ENCODE measurements at regions not wholly inside any gene's neighbourhood (a gene's known extent, or its start where the extent isn't known, plus 50 kb on each side); places are given as distances from the start of the nearest gene placed in this dataset.
"Not testable (repeated sequence)": the region's sequence is repeated elsewhere in the genome, so short reads cannot be mapped to it uniquely, and the experiment has no call there.

GRCh38 chr6:84596488-84596887 is 167.9 kb downstream of the TBX18 start:
- Mint-ChIP-seq H3K36me3 (ENCODE audit: low read depth) (no peaks in the 10 kb centered on the region), H3K4me3 (no peak overlapping the region), H3K4me1 (ENCODE audit: low read depth) (no peaks in the 10 kb centered on the region), H3K27ac (no peak overlapping the region), H3K27me3 (ENCODE audit: low read depth) (no peaks in the 10 kb centered on the region), H3K9me3 (no peaks in the 10 kb centered on the region)

GRCh38 chr6:84588697-84589080 is 175.7 kb downstream of the TBX18 start:
- Mint-ChIP-seq H3K9me3 (no peaks in the 10 kb centered on the region), H3K4me3 (no peak overlapping the region), H3K36me3 (ENCODE audit: low read depth) (no peaks in the 10 kb centered on the region), H3K27ac (no peak overlapping the region), H3K27me3 (ENCODE audit: low read depth) (no peaks in the 10 kb centered on the region), H3K4me1 (ENCODE audit: low read depth) (peaks cover 4% of the 10 kb centered on the region)

- H3K4me1 Mint-ChIP-seq (ENCODE audit: low read depth); H3K9me3 Mint-ChIP-seq; H3K27me3 Mint-ChIP-seq (ENCODE audit: low read depth); H3K36me3 Mint-ChIP-seq (ENCODE audit: low read depth); H3K27ac Mint-ChIP-seq: not testable (repeated sequence)
- H3K4me3 Mint-ChIP-seq = peak overlapping the region; percentile 19
Measured at GRCh38 chr6:84587994-84588696, 176.3 kb downstream of the TBX18 start.

- not testable (repeated sequence) for H3K9me3 Mint-ChIP-seq; H3K27ac Mint-ChIP-seq; H3K27me3 Mint-ChIP-seq (ENCODE audit: low read depth); H3K4me3 Mint-ChIP-seq; H3K4me1 Mint-ChIP-seq (ENCODE audit: low read depth); H3K36me3 Mint-ChIP-seq (ENCODE audit: low read depth)
Measured at GRCh38 chr6:84587202-84587940, 177.0 kb downstream of the TBX18 start.

DNA sequence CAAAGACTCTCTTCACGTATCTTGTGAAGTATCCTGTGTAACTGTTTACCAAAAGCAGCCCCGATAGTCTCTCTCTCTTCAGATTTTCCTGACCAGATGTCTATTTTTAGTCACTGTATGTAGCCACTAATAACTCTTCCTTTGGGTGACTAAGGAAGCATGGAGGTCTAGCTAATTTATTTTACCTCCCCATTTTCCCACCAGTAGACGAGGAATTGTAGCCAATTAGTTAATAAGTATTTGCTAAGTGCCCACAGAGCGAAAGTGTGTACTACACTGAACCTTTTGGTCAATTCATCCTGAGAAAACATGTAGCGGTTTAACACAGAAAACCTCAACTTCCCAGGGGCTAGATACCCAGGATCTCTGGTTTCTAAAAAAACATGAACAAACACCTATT is 180.6 kb downstream of the TBX18 start:
- Mint-ChIP-seq H3K4me3 (no peak overlapping the region), H3K27me3 (ENCODE audit: low read depth) (no peaks in the 10 kb centered on the region), H3K9me3 (peaks cover 4% of the 10 kb centered on the region), H3K36me3 (ENCODE audit: low read depth) (no peaks in the 10 kb centered on the region), H3K4me1 (ENCODE audit: low read depth) (peaks cover 4% of the 10 kb centered on the region), H3K27ac (no peak overlapping the region)

GRCh38 chr6:84582997-84583396 is 181.4 kb downstream of the TBX18 start:
- Mint-ChIP-seq H3K4me3 (no peak overlapping the region), H3K27ac (no peak overlapping the region), H3K4me1 (ENCODE audit: low read depth) (no peaks in the 10 kb centered on the region), H3K27me3 (ENCODE audit: low read depth) (no peaks in the 10 kb centered on the region), H3K9me3 (peaks cover 4% of the 10 kb centered on the region), H3K36me3 (ENCODE audit: low read depth) (no peaks in the 10 kb centered on the region)

GRCh38 chr6:84581494-84582259 is 182.7 kb downstream of the TBX18 start:
- no peak overlapping the region for H3K4me3 Mint-ChIP-seq
- H3K27me3 Mint-ChIP-seq (ENCODE audit: low read depth) = no peaks in the 10 kb centered on the region
- H3K36me3 Mint-ChIP-seq (ENCODE audit: low read depth) = no peaks in the 10 kb centered on the region
- H3K9me3 Mint-ChIP-seq = peaks cover 4% of the 10 kb centered on the region
- no peak overlapping the region for H3K27ac Mint-ChIP-seq
- H3K4me1 Mint-ChIP-seq (ENCODE audit: low read depth) = no peaks in the 10 kb centered on the region

GRCh38 chr6:84579404-84579803 is 185.0 kb downstream of the TBX18 start:
- Mint-ChIP-seq H3K27ac (no peak overlapping the region), H3K27me3 (ENCODE audit: low read depth) (no peaks in the 10 kb centered on the region), H3K4me3 (no peak overlapping the region), H3K9me3 (peaks cover 4% of the 10 kb centered on the region), H3K4me1 (ENCODE audit: low read depth) (no peaks in the 10 kb centered on the region), H3K36me3 (ENCODE audit: low read depth) (no peaks in the 10 kb centered on the region)

GRCh38 chr6:84576029-84576428 is 188.4 kb downstream of the TBX18 start:
- no peak overlapping the region for H3K4me3 Mint-ChIP-seq
- no peak overlapping the region for H3K27ac Mint-ChIP-seq
- no peaks in the 10 kb centered on the region for H3K36me3 Mint-ChIP-seq (ENCODE audit: low read depth)
- H3K4me1 Mint-ChIP-seq (ENCODE audit: low read depth) = no peaks in the 10 kb centered on the region
- H3K9me3 Mint-ChIP-seq = peaks cover 4% of the 10 kb centered on the region
- no peaks in the 10 kb centered on the region for H3K27me3 Mint-ChIP-seq (ENCODE audit: low read depth)

GRCh38 chr6:84575264-84575663 is 189.1 kb downstream of the TBX18 start:
- H3K9me3 Mint-ChIP-seq = peaks cover 4% of the 10 kb centered on the region

GRCh38 chr6:84569882-84570281 is 194.5 kb downstream of the TBX18 start:
- no peaks in the 10 kb centered on the region for H3K4me1 Mint-ChIP-seq (ENCODE audit: low read depth)
- H3K27ac Mint-ChIP-seq = no peak overlapping the region
- H3K27me3 Mint-ChIP-seq (ENCODE audit: low read depth) = no peaks in the 10 kb centered on the region
- H3K36me3 Mint-ChIP-seq (ENCODE audit: low read depth) = no peaks in the 10 kb centered on the region
- H3K4me3 Mint-ChIP-seq = no peak overlapping the region
- H3K9me3 Mint-ChIP-seq = no peaks in the 10 kb centered on the region

More at GRCh38 chr6:84575264-84575663, 189.1 kb downstream of the TBX18 start:
- H3K4me3 Mint-ChIP-seq = no peak overlapping the region
- no peaks in the 10 kb centered on the region for H3K36me3 Mint-ChIP-seq (ENCODE audit: low read depth)
- H3K27ac Mint-ChIP-seq = no peak overlapping the region
- no peaks in the 10 kb centered on the region for H3K4me1 Mint-ChIP-seq (ENCODE audit: low read depth)
- H3K27me3 Mint-ChIP-seq (ENCODE audit: low read depth) = no peaks in the 10 kb centered on the region

GRCh38 chr6:84568971-84569370 is 195.4 kb downstream of the TBX18 start:
- H3K27ac Mint-ChIP-seq = no peak overlapping the region
- H3K4me3 Mint-ChIP-seq = no peak overlapping the region
- H3K9me3 Mint-ChIP-seq = no peaks in the 10 kb centered on the region
- H3K27me3 Mint-ChIP-seq (ENCODE audit: low read depth) = no peaks in the 10 kb centered on the region
- H3K4me1 Mint-ChIP-seq (ENCODE audit: low read depth) = no peaks in the 10 kb centered on the region
- no peaks in the 10 kb centered on the region for H3K36me3 Mint-ChIP-seq (ENCODE audit: low read depth)

DNA sequence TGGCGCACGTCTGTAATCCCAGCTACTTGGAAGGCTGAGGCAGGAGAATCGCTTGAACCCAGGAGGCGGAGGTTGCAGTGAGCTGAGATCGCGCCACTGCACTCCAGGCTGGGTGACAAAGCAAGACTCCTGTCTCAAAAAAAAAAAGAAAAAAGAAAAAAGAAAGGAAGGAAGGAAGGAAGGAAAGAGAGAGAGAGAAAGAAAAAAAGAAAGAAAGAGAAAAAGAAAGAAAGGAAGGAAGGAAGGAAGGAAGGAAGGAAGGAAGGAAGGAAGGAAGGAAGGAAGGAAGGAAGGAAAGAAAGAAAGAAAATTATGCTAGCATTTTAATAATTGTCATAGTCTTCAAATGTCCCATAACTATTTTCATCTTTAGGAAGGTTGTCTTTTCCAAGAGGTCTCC is 198.7 kb downstream of the TBX18 start:
- H3K4me1 Mint-ChIP-seq (ENCODE audit: low read depth); H3K9me3 Mint-ChIP-seq; H3K36me3 Mint-ChIP-seq (ENCODE audit: low read depth); H3K27me3 Mint-ChIP-seq (ENCODE audit: low read depth); H3K4me3 Mint-ChIP-seq; H3K27ac Mint-ChIP-seq: not testable (repeated sequence)

GRCh38 chr6:84560436-84561390 is 203.7 kb downstream of the TBX18 start:
- no peaks in the 10 kb centered on the region for H3K27me3 Mint-ChIP-seq (ENCODE audit: low read depth)
- H3K4me1 Mint-ChIP-seq (ENCODE audit: low read depth) = no peaks in the 10 kb centered on the region
- H3K36me3 Mint-ChIP-seq (ENCODE audit: low read depth) = no peaks in the 10 kb centered on the region
- no peak overlapping the region for H3K27ac Mint-ChIP-seq
- no peak overlapping the region for H3K4me3 Mint-ChIP-seq
- H3K9me3 Mint-ChIP-seq = no peaks in the 10 kb centered on the region
